Inferior parietal cortex (tissue), 1 donor: ENCODE measurements at regions not wholly inside any gene's neighbourhood (a gene's known extent, or its start where the extent isn't known, plus 50 kb on each side); places are given as distances from the start of the nearest gene placed in this dataset.

Experiments
- DNase-seq: peaks from one replicate; pipeline ENCODE4 v3.0.0-alpha.2; 2016; ENCODE audit errors: extremely low spot score

- no peak for DNase-seq
Observed at GRCh38 chr10:8596929-8597472, 542.5 kb downstream of the GATA3 start.

- no peak for DNase-seq
Observed at GRCh38 chr10:8600192-8600591, 545.7 kb downstream of the GATA3 start.

- no peak for DNase-seq
Observed at GRCh38 chr10:8602821-8603220, 548.3 kb downstream of the GATA3 start.

- DNase-seq: no peak
Observed at GRCh38 chr10:8614054-8614565, 559.6 kb downstream of the GATA3 start.

- DNase-seq: no peak
Observed at GRCh38 chr10:8615118-8615517, 560.6 kb downstream of the GATA3 start.

GRCh38 chr10:8616166-8616565 lies 561.7 kb downstream of the GATA3 start:
- no peak for DNase-seq

GRCh38 chr10:8617792-8618191 lies 563.3 kb downstream of the GATA3 start:
- no peak for DNase-seq

GRCh38 chr10:8618834-8619233 lies 564.3 kb downstream of the GATA3 start:
- DNase-seq: no peak

GRCh38 chr10:8628351-8628750 lies 573.9 kb downstream of the GATA3 start:
- no peak for DNase-seq

GRCh38 chr10:8633909-8634308 lies 579.4 kb downstream of the GATA3 start:
- DNase-seq: no peak

- DNase-seq: no peak
Observed at GRCh38 chr10:8636371-8636770, 581.9 kb downstream of the GATA3 start.

- no peak for DNase-seq
Observed at GRCh38 chr10:8637640-8638039, 583.2 kb downstream of the GATA3 start.

GRCh38 chr10:8638088-8638672 lies 583.7 kb downstream of the GATA3 start:
- DNase-seq: no peak

GRCh38 chr10:8639486-8640185 lies 585.1 kb downstream of the GATA3 start:
- no peak for DNase-seq

GRCh38 chr10:8640301-8640700 lies 585.8 kb downstream of the GATA3 start:
- no peak for DNase-seq

- DNase-seq: no peak
Observed at GRCh38 chr10:8640878-8641277, 586.4 kb downstream of the GATA3 start.

GRCh38 chr10:8656261-8656660 lies 601.8 kb downstream of the GATA3 start:
- no peak for DNase-seq

- DNase-seq: no peak
Observed at GRCh38 chr10:8659982-8660381, 605.5 kb downstream of the GATA3 start.

GRCh38 chr10:8661886-8662285 lies 607.4 kb downstream of the GATA3 start:
- no peak for DNase-seq

GRCh38 chr10:8663131-8663530 lies 608.6 kb downstream of the GATA3 start:
- no peak for DNase-seq

- no peak for DNase-seq
Observed at GRCh38 chr10:8665322-8665721, 610.8 kb downstream of the GATA3 start.

GRCh38 chr10:8670461-8670860 lies 616.0 kb downstream of the GATA3 start:
- DNase-seq: no peak

- no peak for DNase-seq
Observed at GRCh38 chr10:8674230-8674629, 619.7 kb downstream of the GATA3 start.
